HG03159 (cell line): ENCODE measurements at regions not wholly inside any gene's neighbourhood (a gene's known extent, or its start where the extent isn't known, plus 50 kb on each side); places are given as distances from the start of the nearest gene placed in this dataset.

Experiments
- ATAC-seq: cut with Tn5 transposase; IDR thresholded peaks from one replicate; pipeline ENCODE4 v1.9.1; 2021; ENCODE audit warnings: mild to moderate bottlenecking, moderate library complexity; ENCODE audit not compliant: unreplicated experiment

DNA sequence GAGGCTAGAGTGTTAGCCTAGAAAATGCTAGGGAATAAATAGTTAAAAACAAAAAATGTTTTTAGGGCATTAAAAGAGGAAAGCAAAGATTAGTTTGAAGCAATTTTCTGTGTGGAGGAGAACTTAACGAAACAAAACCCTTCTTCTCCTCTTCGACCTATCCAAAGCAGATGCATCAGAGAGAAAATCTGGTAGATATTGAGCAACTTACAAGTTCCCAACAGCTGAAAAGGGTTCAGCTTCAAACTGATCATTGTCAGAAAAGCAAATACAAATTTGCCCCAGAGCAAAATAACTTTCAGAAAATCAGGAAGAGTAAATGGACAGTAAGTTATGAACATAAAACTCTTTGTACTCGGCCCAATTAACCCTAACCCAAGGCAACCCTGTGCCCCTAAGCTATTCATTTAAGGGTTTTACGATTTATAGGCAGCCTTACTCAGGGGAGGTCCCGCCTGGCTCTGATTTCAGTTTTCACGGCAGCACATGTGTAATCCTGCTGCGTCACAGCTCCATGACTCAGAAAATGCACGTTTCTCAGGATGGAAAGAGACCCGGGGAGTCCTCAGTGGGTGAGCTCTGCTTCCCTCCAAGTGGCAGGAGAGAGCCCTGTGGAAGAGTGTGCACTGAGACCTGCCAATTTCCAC lies 405.7 kb upstream of the SALL1 start:
- no peak for ATAC-seq

DNA sequence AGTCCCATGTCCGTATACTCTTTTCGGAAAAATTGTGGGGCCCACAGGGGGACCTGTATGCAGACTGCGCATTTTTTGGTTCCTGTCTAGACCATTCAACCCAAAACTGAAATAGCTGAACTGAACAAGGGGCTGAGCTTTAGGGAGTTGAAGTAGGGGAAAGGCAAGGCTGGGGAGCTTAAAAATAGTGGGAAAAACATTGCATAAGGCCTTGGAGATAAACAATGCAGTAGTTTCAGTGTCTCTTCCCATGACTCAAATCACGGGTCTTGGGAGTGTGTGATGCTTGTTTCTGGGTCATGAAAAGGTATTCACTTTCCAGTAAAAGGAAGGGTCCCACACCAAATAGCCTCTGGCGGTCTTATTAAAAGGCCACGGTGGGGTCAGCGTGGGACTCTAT lies 402.8 kb upstream of the SALL1 start:
- ATAC-seq = no peak

DNA sequence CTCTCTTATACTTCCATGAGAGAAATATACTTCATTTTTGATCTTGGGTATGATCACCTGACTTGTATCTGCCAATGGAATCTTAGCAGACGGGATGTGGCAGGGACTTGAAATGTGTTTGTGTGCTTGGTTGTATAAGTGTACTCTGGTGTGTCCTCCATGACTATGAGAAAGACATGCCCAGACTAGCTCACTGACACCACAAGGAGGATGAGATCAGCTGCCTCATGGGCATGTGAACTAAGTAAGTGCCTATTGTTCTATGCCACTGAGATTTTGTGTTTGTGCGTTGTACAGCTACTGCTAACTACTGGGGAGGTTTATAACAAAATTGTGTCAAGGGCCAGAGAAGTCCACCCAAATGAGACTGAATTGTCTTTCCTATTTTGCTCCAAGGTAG lies 402.2 kb upstream of the SALL1 start:
- no peak for ATAC-seq

DNA sequence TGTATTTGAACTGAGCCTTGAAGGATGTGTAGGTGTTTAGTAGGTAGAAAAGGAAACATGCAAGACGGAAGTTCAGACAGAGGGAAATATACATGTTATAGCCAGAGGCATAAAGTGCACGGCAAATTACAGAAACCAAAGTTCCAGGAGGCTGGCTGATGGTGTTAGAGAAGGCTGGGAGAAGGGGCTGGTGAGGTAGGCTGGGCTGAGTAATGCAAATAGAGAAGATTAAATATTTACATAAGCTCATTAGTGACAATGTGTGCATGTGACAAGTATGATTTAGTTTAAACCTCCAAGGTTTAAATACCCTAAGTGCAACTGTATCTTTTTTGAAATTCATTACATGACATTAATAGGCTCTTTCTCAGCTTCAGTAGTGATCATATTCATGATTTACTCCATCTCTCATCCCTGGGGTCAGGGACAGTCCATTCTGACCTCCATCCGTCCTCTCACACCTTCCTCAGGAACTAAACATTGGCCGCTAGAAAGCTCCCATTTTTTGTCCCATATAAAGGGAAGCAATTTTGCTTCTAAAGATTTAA lies 399.8 kb upstream of the SALL1 start:
- no peak for ATAC-seq

DNA sequence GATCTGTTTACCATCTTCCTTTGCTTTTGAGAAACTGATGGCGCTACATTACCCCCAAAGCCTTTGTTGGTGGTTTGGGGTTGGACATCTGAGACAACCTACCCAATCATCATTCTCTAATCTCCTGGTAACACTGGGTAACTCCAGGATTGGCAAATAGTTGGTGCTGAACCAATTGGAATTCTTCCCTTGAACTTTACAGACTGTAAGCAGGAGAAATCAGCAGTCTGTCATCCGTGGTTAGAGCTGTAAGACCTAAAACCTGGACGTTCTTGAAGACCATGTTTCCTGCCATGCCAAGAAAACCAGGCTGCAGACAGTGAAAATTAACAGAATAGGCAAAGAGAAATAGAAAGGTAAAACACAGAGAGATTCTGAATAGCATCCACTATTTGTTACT lies 398.8 kb upstream of the SALL1 start:
- no peak for ATAC-seq

DNA sequence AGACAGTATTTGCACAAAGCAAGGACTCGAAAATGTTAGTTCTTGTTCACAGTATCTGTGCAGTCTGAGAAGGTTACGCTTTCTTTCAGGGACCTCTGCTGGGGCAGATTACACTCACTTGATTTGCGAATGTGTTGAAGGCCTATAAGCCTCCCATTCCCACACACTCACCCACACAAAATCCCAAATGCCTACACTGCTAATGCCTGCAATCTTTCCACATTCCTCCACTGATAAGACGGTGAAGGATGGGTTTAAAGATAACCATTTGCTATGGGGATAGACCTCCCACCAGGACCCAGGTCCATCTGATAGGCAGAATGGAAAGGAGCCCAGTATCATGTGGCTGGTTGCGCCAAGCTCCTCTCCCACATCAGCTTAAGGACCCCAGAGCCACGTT lies 394.9 kb upstream of the SALL1 start:
- no peak for ATAC-seq

DNA sequence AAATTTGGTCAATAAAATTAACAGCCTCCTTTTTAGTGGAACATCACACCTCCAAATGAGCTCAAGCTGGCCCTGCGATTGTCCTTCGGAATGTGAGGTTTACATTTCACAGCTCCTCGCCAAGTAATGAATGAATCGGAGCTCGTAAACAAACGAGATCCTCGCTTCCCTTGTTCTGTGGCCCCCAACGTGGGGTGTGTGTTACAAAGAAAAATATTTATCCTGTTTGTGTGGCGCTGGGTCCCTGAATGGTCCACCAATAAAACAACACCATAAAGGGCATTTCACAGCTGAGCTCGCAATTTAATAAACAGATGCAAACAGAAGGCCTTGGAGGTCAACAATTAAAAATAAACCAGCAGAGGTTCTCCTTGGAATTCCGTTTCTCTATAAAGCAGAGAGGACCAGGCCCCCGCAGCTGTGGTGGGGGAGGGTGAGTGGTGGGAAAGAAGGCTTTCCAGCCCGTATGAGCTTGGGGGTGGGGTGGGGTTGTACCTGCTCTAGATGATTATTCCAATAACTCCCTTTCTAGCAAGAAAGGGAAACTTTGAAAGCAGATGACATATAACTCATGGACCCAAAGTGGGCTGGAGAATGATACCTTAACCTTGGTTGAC lies 393.9 kb upstream of the SALL1 start:
- ATAC-seq = no peak

DNA sequence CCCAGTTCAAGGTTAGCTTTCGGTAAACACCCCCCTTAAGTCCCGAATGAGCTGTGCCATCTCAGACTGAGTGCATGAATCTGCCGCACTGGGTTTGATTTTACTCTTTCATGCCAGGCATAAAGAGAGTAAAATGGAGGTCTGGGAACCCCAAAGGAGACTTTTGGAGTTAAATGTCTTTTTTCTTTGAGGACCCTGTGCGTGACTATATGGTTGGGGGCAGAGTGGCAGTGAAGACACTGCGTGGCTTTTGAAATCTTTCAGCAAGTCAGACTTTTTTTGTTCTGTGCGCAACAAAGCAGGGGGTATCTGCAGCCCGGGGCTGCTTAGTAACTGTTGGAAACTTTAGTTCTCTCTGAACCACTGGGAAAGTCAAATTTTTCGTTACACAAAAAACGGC lies 392.9 kb upstream of the SALL1 start:
- no peak for ATAC-seq

DNA sequence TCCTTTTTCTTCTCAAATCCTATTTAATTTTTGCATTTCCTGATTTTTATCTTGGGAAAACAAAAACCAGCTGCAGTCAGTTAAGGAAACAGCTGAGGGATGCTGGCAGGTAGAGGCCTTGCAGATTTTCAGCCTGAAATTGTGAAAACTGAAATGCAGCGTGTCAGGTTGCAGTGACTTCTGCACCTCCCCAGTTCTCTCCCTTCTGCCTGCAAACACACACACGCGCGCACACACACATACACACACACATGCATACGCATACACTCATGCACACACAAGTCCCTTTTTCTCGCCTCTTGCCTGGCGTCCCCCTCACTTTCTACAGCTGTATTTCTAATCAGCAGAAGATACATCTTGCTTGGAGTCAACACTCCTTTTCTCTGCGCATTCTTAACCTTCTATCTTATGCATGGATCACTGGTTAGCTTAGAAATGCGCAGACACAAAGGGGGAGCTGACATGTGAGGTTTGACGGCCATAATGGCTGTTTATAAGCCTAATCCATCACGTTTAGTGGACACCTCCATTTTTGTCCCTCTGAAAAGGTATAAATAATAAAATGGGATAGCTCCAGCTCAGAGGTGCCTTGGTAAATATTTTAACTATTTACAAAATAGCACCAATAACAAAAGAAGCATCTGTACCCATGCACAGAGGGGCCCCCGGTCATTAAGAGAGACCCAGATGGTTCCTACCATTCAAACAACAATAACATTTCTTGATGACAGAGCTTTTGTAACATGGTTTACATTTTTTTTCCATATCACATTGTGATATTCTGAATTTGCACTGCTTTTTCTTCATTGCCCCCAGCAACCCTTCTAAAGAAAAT lies 392.1 kb upstream of the SALL1 start:
- no peak for ATAC-seq

DNA sequence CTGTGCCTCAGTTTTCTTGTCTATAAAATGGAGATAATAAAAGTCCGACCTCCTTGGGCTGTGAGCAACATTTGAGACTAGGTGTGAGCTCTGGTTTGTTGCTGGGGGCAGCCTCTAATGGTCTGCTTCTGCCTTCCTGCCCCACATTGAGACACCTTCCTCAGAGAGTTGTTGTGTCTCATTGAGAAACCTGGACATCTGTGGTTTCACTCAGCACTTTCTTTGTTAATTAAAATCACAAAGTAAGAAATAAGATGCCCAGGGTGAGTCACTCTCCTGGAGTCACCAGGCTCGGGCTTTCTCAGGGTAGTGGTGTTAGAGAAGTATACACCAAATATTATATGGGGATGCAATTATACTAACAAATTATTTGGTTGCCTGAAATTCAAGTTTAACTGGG lies 389.2 kb upstream of the SALL1 start:
- ATAC-seq = no peak

DNA sequence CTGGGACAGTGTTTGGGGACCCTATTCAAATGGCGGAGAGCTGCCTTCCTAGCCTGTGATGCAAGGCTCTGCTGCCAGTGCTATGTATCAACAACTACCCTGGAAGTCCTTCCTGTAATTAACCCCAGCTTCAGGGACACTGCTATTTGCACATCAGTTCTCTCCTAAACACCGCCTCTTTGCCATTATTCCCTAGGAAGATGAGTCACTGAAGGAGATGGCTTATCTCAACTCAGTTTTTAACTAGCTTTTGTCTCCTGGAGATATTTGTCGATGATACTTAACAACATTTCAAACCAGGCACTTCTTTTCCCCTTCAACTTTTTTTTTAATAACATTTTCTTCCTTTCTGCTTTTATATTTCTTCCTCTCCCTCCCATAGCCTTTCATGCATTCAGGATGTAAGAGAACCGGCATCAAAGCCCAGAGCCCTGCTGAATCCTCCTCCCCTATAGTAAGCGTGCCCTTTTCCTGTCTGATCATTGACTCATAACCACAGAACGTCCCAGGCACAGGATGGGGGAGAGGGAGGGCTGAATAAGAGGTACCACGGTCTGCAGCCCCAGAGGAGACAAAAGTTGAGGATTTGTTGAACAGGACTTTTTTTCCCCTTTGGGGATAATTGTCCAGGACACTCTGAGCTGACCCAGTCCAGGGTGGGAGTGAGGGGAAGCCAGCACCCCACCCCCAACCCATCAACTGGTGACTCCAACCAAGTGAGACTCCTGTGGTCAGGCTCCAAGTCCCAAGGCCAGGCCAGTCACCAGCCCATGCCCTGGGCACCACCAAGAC lies 387.8 kb upstream of the SALL1 start:
- ATAC-seq = no peak

DNA sequence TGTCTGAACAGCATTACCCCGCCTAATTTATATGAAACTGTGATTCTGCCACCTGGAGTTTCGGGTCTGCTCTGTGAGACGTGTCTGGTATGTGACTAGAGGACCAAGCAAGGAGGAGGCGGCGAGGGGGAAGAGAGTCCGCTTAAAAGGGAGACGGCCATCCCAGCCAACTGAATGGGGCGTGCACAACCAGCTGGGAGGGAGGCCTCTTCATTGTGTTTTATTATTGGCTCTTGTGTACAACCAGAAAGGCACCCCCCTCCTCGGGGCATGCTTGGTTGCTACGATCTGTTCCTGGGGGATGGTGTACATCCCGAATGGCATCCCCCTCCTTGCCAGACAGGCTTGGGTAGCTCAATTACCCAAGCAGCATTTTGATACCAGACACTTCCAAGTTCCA lies 384.5 kb upstream of the SALL1 start:
- no peak for ATAC-seq

DNA sequence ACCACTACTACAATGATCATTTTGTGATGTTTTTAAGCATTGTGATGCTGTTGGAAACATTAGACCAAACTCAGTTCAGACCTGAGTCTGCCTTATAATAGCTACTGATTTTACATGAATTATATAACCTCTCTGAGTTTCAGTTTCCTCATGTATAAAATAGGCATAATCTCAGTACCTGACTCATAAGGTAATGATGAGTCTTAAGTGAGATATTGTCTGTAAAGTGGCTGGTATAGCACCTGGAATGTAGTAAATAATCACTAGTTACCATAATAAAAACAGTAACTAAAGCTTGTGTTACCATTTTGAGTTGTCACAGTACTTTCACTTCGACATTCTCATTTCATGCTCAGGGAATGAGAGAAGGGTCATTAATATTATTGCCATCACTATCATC lies 381.5 kb upstream of the SALL1 start:
- ATAC-seq = no peak

DNA sequence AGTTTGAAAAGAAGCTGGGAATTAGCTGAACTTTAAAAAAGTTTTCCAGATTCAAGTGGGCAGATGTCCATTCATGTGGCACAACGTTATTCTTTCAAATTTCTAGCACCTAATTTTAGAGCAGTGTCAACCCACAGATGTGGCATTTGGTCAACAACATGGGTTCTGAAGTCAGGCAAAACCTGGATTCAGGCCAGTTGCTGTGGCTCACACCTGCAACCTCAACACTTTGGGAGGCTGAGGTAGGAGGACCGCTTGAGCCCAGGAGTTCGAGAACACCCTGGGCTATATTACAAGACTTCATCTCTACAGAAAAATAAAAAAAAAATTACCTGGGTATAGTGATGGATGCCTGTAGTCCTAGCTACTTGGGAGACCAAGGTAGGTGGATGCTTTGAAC lies 380.2 kb upstream of the SALL1 start:
- no peak for ATAC-seq

DNA sequence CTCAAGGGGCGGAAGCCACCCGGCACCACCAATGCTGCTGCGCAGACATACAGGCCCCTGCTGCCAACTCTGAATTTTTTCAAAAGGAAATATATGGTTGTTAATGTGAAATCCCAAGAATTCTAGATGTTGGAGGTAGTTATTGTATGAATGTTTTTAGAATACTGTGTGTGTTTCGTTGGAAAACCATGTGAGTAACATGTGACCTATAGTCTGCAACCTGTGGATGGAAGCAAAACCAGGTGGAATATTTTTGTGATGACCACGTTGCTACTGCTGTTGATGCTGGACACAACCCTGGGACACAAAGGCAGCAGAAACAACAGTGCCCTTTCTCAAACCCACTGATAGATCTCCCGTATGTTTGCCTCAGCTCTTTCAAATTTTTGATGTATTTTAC lies 376.3 kb upstream of the SALL1 start:
- no peak for ATAC-seq

DNA sequence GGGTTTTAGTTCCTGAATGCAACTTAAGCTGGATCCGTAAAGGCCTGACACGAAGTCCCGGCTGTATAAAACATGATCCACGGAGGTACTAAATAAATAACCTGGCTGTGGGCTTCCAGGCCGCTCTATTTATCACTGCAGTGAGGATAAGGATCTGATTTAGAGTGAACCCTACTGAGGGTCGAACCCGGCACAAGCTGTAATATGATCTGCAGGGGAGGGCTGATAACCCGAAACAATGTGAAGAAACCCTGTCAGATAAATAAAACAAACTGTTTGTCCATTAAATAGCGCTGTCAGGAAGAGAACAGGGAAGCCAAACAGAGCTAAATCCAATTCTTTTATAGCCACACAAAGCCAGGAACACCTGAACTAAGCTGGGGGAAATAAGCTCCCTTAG lies 375.6 kb upstream of the SALL1 start:
- ATAC-seq = no peak

DNA sequence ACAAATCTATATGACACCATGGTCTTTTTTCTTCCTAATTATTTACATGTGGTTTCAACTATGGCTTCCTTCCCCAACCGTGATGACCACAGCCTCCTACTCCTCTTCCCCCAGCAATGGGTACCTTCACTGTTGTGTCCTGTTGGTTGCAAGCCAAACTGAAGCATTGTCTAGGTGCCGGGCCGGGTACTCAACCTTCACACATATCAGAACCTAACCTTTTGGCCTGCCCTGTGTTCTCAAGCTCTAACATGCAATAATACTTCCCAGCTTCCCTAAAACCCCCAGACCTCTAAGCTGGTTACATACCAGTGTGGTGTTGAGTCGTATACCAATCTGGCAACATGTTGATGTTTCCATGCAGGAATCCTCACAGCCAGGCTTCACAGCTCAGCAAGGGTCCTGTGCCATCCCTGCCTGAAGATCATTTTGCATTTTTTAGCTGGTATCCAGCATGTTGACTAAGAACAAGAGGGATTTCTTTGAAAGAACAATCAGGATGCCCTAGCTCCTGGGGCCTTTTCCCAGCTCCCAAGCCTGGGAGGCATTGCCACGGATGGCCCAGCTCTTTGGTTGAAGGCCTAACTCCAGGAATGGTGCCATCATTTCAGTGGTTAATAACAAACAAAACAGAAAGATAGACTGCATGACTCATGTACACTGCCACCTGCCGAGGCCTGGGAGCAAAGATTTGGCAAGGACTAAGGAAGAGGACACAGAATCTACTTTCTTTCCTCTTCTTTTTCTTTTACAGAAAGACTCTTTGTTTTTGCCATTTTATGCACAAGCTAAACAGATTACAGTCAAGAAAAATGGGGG lies 373.7 kb upstream of the SALL1 start:
- ATAC-seq = no peak

DNA sequence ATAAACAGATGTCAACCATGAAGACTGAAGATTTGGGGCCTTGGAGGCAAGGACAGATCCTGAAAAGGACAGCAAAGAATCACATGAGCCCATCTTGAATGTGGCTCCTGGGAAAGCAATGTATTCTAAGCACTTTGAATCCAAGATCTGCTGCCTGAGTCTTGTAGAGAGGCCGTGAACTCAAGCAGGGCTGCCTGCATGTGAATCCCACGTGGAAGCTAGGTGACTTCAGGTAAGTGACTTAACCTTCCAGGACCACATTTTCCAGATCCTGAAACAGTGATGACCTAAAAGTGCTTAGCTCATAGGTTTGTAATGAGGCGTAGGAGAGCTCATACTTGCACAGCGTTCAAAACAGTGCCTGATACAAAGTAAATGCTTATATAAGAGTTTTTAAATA lies 373.0 kb upstream of the SALL1 start:
- ATAC-seq = no peak

DNA sequence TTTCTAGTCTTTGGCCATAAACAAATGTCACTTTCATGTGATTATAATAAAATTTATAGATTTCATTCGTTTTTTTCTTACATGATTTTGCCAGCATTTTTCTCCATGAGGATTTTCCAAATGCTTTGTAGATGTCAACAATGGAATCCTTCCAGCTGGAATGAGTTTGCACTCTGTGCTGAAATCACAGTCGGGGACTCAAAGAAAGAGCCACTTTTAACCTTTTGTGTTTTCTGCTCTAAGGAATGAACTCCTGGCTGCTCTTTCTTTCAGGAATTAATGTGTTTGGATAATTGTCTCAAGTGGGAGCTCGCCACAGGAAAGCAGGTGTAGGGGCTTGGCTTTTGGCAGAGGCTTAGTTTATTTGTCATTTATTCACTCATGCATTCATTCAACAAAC lies 372.3 kb upstream of the SALL1 start:
- no peak for ATAC-seq

DNA sequence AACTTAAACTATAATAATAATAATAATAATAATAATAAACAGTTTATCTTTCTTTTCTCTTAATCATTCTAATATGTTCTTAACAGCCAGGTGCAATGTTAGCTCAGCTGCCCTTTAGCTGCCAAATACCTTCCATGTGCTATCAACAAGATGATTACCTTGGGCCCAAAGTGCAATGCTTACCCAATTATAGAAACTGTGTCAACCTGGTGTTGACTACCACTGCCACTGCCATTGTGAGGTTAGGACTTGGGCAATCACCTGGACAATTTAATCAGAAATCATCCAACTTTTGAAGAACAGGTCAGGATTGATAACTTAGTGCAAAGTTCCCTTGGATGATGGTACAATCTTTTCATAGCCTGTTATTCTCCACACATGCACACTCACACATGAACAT lies 371.8 kb upstream of the SALL1 start:
- no peak for ATAC-seq
